ENCODE measurements at regions not wholly inside any gene's neighbourhood (a gene's known extent, or its start where the extent isn't known, plus 50 kb on each side); places are given as distances from the start of the nearest gene placed in this dataset.

- TF ChIP-seq, protein P1, sequence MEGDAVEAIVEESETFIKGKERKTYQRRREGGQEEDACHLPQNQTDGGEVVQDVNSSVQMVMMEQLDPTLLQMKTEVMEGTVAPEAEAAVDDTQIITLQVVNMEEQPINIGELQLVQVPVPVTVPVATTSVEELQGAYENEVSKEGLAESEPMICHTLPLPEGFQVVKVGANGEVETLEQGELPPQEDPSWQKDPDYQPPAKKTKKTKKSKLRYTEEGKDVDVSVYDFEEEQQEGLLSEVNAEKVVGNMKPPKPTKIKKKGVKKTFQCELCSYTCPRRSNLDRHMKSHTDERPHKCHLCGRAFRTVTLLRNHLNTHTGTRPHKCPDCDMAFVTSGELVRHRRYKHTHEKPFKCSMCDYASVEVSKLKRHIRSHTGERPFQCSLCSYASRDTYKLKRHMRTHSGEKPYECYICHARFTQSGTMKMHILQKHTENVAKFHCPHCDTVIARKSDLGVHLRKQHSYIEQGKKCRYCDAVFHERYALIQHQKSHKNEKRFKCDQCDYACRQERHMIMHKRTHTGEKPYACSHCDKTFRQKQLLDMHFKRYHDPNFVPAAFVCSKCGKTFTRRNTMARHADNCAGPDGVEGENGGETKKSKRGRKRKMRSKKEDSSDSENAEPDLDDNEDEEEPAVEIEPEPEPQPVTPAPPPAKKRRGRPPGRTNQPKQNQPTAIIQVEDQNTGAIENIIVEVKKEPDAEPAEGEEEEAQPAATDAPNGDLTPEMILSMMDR (conservative IDR thresholded peaks at IDR 0.05; ENCODE audit: low read depth, low read length): no peak
- Histone ChIP-seq H3K4me3 (IDR thresholded peaks at IDR 0.05; ENCODE audit: insufficient read depth, low read depth, low read length) (no peak overlapping the region), H2AFZ (ENCODE audit: low read depth) (no peak overlapping the region), H3K4me2 (no peak overlapping the region), H3K36me3 (ENCODE audit: insufficient read depth) (no peaks in the 10 kb centered on the region), H3K9ac (no peak overlapping the region), H3K4me1 (ENCODE audit: low read depth, poor library complexity, severe bottlenecking) (no peaks in the 10 kb centered on the region), H3K27ac (no peak overlapping the region), H3K79me2 (ENCODE audit: insufficient read depth, low read depth) (no peaks in the 10 kb centered on the region), H4K20me1 (ENCODE audit: insufficient read depth) (no peaks in the 10 kb centered on the region), H3K27me3 (ENCODE audit: insufficient read depth, low read depth) (no peaks in the 10 kb centered on the region)
These were observed 169.0 kb downstream of the NRIP1 start for GRCh38 chr21:14895792-14896191.

- Histone ChIP-seq H3K27me3 (ENCODE audit: insufficient read depth, low read depth) (no peaks in the 10 kb centered on the region), H2AFZ (ENCODE audit: low read depth) (no peak overlapping the region), H3K9ac (no peak overlapping the region), H4K20me1 (ENCODE audit: insufficient read depth) (no peaks in the 10 kb centered on the region), H3K27ac (no peak overlapping the region), H3K4me1 (ENCODE audit: low read depth, poor library complexity, severe bottlenecking) (no peaks in the 10 kb centered on the region), H3K36me3 (ENCODE audit: insufficient read depth) (no peaks in the 10 kb centered on the region), H3K79me2 (ENCODE audit: insufficient read depth, low read depth) (no peaks in the 10 kb centered on the region), H3K4me3 (IDR thresholded peaks at IDR 0.05; ENCODE audit: insufficient read depth, low read depth, low read length) (no peak overlapping the region), H3K4me2 (no peak overlapping the region)
- TF ChIP-seq, protein P1 (conservative IDR thresholded peaks at IDR 0.05; ENCODE audit: low read depth, low read length): no peak
These were observed 174.7 kb downstream of the NRIP1 start for GRCh38 chr21:14890141-14890540.

GRCh38 chr21:14889080-14889810 lies 175.6 kb downstream of the NRIP1 start:
- TF ChIP-seq, protein P1 (conservative IDR thresholded peaks at IDR 0.05; ENCODE audit: low read depth, low read length): no peak
- H3K27me3 ChIP-seq (ENCODE audit: insufficient read depth, low read depth): no peaks in the 10 kb centered on the region
- no peaks in the 10 kb centered on the region for H4K20me1 ChIP-seq (ENCODE audit: insufficient read depth)
- no peak overlapping the region for H3K27ac ChIP-seq
- no peaks in the 10 kb centered on the region for H3K4me1 ChIP-seq (ENCODE audit: low read depth, poor library complexity, severe bottlenecking)
- H3K79me2 ChIP-seq (ENCODE audit: insufficient read depth, low read depth): no peaks in the 10 kb centered on the region
- no peak overlapping the region for H3K4me2 ChIP-seq
- H3K9ac ChIP-seq: no peak overlapping the region
- H3K36me3 ChIP-seq (ENCODE audit: insufficient read depth): no peaks in the 10 kb centered on the region
- no peak overlapping the region for H3K4me3 ChIP-seq (IDR thresholded peaks at IDR 0.05; ENCODE audit: insufficient read depth, low read depth, low read length)
- H2AFZ ChIP-seq (ENCODE audit: low read depth): no peak overlapping the region

- no peaks in the 10 kb centered on the region for H4K20me1 ChIP-seq (ENCODE audit: insufficient read depth)
- no peak overlapping the region for H3K9ac ChIP-seq
- H3K79me2 ChIP-seq (ENCODE audit: insufficient read depth, low read depth): no peaks in the 10 kb centered on the region
- H3K4me3 ChIP-seq (IDR thresholded peaks at IDR 0.05; ENCODE audit: insufficient read depth, low read depth, low read length): no peak overlapping the region
- H3K4me2 ChIP-seq: no peak overlapping the region
- no peak overlapping the region for H3K27ac ChIP-seq
- no peak overlapping the region for H2AFZ ChIP-seq (ENCODE audit: low read depth)
- H3K36me3 ChIP-seq (ENCODE audit: insufficient read depth): no peaks in the 10 kb centered on the region
- no peaks in the 10 kb centered on the region for H3K4me1 ChIP-seq (ENCODE audit: low read depth, poor library complexity, severe bottlenecking)
- H3K27me3 ChIP-seq (ENCODE audit: insufficient read depth, low read depth): no peaks in the 10 kb centered on the region
- TF ChIP-seq, protein P1 (conservative IDR thresholded peaks at IDR 0.05; ENCODE audit: low read depth, low read length): no peak
These were observed 176.6 kb downstream of the NRIP1 start for GRCh38 chr21:14888202-14888601.
